NCI-H446 (cell line): ENCODE measurements at regions not wholly inside any gene's neighbourhood (a gene's known extent, or its start where the extent isn't known, plus 50 kb on each side); places are given as distances from the start of the nearest gene placed in this dataset.

Experiments used
- DNase-seq, 2 experiments: peaks; one replicate each; lab custom pipeline; 2025; lab: John Stamatoyannopoulos, UW

- DNase-seq, result no peak
Measured at GRCh38 chr3:194837457-194838127, 151.9 kb downstream of the FAM43A start.

DNA sequence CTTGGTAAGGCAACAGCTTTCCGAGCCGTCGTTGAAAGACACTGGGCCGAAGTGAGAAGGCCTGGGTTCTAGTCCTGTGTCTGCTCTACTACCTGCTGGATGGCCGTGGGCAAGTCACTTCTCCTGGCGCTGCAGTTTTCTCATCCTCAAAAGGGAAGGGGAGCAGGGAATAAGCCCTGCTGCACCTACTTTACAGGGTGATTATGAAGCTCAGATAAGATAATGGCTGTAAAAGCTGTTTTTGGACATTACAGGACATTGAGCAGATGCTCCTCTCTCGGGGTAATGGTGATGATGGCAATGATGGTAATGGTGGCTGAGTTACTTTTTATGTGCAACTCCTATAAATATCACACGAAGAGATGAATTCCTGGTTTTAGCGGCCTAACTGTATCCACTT, 152.6 kb downstream of the FAM43A start:
- DNase-seq, result no peak

DNA sequence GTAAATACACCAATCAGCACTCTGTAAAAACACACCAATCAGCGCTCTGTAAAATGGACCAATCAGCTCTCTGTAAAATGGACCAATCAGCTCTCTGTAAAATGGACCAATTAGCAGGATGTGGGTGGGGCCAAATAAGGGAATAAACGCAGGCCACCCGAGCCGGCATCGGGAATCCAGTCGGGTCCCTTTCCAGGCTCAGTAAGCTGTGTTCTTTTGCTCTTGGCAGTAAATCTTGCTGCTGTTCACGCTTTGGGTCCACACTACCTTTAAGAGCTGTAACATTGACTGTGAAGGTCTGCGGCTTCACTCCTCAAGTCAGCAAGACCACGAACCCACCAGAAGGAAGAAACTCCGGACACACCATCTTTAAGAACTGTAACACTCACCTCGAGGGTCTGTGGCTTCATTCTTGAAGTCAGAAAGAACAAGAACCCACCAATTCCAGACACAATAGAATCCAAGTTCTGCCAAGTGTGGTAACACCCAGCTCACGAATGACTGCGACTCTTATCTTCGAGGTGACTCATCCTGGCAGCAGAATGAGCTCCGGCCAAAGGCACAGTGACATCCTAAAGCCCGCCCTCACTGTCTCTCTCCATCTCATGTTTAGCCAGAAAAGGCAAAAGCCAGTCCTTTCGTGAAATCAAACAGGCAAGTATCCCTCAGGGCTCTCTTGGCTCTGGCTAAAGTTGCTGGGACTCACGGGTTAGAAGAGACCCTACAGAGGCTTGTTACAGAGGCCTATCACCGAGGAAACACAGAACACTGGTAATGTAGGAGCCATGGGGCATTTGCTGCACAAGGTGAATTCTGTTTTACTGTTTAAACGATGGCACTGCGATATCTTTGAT, 155.2 kb downstream of the FAM43A start:
- DNase-seq, result no peak

GRCh38 chr3:194841515-194841841, 155.8 kb downstream of the FAM43A start:
- no peak for DNase-seq

- DNase-seq, result no peak
Measured at GRCh38 chr3:194843556-194843955, 157.9 kb downstream of the FAM43A start.

DNA sequence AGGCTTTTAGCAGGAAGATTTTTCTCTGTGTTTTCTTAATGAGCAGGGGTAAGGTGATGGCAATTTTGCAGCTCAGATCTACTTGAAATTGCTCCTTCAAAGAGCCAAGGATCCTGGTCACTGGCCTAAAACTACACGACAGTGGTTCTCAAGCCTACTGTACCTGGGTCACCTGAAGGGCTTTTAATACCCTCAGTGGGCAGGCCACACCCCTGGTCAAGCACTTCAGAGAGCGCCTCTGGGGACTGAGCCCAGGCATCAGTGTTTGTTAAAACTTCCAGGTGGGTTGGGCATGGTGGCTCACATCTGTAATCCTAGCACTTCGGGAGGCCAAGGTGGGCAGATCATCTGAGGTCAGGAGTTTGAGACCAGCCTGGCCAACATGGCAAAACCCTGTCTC, 158.4 kb downstream of the FAM43A start:
- no peak for DNase-seq

GRCh38 chr3:194849166-194849875, 163.6 kb downstream of the FAM43A start:
- DNase-seq, result no peak

DNA sequence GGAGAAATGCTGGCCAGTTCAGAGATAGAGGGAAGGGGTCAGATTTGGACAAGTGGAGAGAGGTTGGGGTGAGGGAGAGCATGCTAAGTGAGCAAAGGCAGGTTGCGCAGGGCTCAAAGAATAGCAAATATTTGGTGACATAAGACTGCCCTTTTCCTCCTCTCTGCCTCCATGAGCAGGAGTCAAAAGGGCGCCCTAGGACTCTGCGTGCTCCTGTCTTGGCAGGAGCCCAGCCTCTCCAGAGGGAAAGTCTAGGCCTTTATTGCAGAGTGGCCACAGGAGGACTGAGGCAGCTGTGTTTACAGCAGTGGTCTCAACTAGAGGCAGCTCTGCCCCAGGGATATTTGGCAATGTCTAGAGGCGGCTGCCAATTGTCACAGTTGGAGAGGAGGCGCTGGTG, 165.6 kb downstream of the FAM43A start:
- DNase-seq, result no peak

GRCh38 chr3:194851941-194852340, 166.3 kb downstream of the FAM43A start:
- DNase-seq, result no peak

DNA sequence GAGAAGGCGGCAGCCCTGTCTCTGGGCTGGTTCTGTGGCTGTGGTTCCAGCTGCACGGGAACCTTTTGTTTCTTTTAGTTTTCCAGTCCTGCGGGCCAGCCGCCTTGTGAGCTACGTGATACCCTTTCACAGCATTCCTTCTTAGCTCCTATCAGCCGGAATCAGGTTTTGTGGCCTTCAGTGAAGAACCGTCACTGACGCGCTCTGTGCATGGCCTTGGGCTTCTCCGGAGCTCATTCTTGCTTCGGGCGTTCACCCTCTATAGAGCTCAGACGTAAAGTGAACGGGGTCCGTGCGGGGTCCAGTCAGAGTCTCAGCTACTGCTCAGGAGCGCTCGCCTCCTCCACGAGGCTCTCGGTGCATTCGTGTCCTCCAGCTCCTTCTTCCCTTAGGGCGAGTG, 166.7 kb downstream of the FAM43A start:
- DNase-seq, result no peak

- no peak for DNase-seq
Measured at GRCh38 chr3:194852831-194853508, 167.3 kb downstream of the FAM43A start.

- DNase-seq, result no peak
Measured at GRCh38 chr3:194854206-194854605, 168.5 kb downstream of the FAM43A start.

DNA sequence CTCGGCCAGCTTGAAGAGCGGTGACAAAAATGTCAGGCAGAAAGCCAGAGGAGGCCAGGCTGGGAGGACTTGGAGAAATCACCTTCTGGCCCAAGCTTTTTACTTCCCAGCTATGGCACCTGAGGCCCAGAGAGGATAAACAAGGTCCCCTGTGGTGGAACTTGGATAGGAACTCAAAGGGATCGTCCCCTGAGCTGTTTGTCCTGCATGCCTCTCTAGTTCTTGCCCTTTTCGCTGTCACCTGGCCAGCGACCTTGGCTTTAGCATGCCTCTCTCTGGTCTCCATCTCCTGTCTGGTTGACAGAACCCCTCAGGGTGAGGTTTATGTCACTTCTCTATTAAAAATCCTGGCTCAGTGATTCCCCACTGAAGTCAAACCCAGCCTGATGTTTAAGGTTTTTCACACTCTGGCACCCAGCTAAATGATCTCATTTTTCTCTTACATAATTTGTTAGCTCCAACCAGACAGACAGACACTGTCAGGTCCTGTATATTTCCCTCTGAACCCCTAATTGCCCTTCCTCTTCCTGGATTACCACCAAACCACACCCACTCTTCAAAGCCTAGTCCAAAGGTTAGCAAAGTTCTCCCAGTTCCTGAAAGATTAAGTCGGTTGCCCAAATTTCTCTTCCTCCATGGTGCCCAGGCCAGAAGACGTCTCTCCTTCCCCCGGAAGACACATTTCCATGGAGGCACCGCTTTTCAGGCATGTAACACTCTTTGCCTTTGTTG, 169.1 kb downstream of the FAM43A start:
- DNase-seq, result no peak

DNA sequence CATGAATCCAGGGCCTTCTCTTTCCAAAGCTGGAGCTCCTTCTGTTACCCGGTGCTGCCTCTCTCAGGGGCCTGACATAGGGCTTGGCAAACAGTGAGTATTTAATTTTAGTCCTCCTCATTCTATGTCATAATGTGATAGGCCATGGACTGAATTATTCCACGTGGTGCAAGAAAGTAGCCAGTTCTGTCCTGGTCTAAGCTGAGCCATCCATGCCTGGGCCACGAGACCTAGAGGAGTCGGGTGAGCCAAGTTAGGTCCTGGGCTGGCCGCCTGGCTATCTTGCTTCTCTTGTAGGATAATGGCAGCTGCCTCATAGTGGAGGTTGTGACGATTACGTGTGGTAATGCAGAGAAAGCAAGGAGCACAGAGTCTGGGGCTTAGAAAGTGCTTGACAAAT, 170.6 kb downstream of the FAM43A start:
- no peak for DNase-seq

- DNase-seq, result no peak
Measured at GRCh38 chr3:194857469-194858113, 171.9 kb downstream of the FAM43A start.

DNA sequence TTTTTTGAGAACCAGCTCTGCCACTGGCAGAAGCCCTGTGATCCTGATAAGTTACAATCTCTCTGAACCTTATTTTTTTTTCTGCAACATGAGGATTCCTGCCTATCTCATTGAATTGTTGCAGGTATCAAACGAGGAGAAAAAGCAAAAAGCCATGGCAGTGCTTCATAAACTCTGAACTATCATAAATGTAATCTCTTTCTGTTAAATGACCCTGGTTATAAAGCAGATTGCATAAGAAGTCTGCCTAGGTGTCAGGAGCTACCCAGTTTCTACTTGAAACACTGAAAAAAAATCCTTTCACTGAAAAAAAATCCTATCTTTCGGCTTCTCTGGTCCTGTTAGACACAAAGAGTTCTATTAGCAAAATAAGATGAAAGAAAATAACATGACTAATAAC, 172.7 kb downstream of the FAM43A start:
- no peak for DNase-seq

DNA sequence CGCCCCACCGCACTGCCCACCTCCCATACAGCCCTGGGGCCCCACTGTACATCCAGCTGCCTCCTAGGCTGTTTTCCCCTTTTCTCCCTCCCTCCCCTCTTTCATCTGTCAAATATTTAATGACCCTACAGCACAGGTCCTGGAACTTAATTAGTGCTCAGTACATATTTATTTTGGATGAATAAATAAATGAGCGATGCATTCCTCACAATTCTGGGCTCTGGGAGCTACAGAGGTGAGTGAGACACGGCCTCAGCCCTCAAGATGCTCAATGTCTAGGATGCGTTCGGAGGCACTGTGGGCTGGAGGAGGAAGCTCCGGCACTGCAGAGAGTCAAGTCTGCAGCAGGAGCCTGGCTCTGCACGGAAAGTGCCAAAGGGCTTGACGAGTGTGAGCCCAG, 175.0 kb downstream of the FAM43A start:
- no peak for DNase-seq

DNA sequence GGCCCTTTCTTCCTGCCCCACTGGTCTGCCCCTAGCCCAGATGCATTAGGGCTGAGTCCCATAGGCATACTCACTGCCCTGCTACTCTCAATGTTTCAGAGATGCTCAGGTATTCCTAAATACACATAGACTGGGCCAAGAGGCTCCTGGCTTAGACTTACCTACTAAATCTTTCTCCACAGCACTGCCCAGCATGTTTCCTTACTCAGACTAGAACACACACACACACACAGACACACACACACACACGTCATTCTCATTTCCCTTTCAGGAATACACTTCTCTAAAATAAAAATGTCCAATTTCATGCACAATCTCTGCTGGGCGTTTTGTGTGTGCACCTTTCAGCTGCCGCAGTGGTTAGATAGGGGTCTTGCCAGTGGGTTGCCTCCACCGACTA, 175.7 kb downstream of the FAM43A start:
- DNase-seq, result no peak

DNA sequence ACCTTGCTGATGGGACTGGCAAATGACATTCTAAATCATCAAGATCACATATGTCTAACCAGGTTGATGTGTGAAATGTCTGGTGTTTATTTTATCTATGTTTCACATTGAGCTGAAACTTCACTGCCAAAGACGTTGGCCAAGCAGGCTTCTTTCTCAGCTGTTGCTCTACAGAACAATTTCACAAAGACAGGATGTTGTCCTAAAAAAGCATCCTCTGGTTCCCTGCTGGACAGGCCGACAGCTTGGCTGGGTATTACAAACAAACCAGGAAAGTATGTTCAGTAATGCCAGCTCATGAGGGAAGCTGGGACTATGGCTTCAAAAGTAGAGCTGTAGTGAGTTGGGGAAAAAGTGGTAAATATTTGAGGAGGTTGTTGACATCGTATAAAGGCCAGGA, 179.4 kb downstream of the FAM43A start:
- no peak for DNase-seq

GRCh38 chr3:194865615-194866014, 179.9 kb downstream of the FAM43A start:
- DNase-seq, result no peak

GRCh38 chr3:194866236-194866635, 180.6 kb downstream of the FAM43A start:
- no peak for DNase-seq
